DOHH2 (cell line): ENCODE measurements at regions not wholly inside any gene's neighbourhood (a gene's known extent, or its start where the extent isn't known, plus 50 kb on each side); places are given as distances from the start of the nearest gene placed in this dataset.

Source experiments
- H3F3A ChIP-seq: fragments of 200-600 bp; sonication (generic), shearing (Covaris generic); 2 replicates; pipeline ENCODE4 v1.6.0; 2016; ENCODE audit warnings: antibody characterized with exemption, mild to moderate bottlenecking; ENCODE audit not compliant: control insufficient read depth, insufficient read depth
- H3K27ac ChIP-seq: fragments of 200-600 bp; sonication (generic); 2 replicates; pipeline ENCODE4 v1.5.1; 2014; ENCODE audit warnings: low read depth, mild to moderate bottlenecking, low read length, moderate library complexity
- H3K27me3 ChIP-seq: fragments of 200-600 bp; sonication (generic); 2 replicates; pipeline ENCODE4 v1.6.1; 2014; ENCODE audit warnings: mild to moderate bottlenecking, low read length, mixed read lengths; ENCODE audit not compliant: control insufficient read depth
- H3K36me3 ChIP-seq: fragments of 200-600 bp; sonication (generic); 2 replicates; pipeline ENCODE4 v1.6.1; 2014; ENCODE audit warnings: mild to moderate bottlenecking, low read length, moderate library complexity, mixed read lengths; ENCODE audit not compliant: control insufficient read depth
- H3K4me1 ChIP-seq: fragments of 200-600 bp; sonication (generic); 2 replicates; pipeline ENCODE4 v1.6.1; 2014; ENCODE audit warnings: mild to moderate bottlenecking, low read length, mixed read lengths; ENCODE audit not compliant: control insufficient read depth
- H3K4me2 ChIP-seq: fragments of 200-600 bp; sonication (generic); 2 replicates; pipeline ENCODE4 v1.6.0; 2014; ENCODE audit warnings: mild to moderate bottlenecking, low read length, moderate library complexity
- H3K4me3 ChIP-seq: fragments of 200-600 bp; sonication (generic); 2 replicates; pipeline ENCODE4 v1.5.1; 2014; ENCODE audit warnings: mild to moderate bottlenecking, low read length, mixed read lengths
- H3K79me2 ChIP-seq: fragments of 200-600 bp; sonication (generic); 2 replicates; pipeline ENCODE4 v1.6.1; 2014; ENCODE audit warnings: mild to moderate bottlenecking, low read length, mixed read lengths; ENCODE audit not compliant: control insufficient read depth
- H3K9me2 ChIP-seq: fragments of 200-600 bp; sonication (generic); replicated peaks from 2 replicates; pipeline ENCODE4 v1.6.1; 2014; ENCODE audit warnings: mild to moderate bottlenecking, low read length, mixed read lengths; ENCODE audit not compliant: control insufficient read depth
- H3K9me3 ChIP-seq: fragments of 200-600 bp; sonication (generic); 2 replicates; pipeline ENCODE4 v1.6.1; 2014; ENCODE audit warnings: antibody characterized with exemption, low read length, mixed read lengths; ENCODE audit not compliant: control insufficient read depth, insufficient read depth
- H4K20me1 ChIP-seq: fragments of 200-600 bp; sonication (generic); 2 replicates; pipeline ENCODE4 v1.6.0; 2014; ENCODE audit warnings: low read depth, mild to moderate bottlenecking, antibody characterized with exemption, low read length, moderate library complexity; ENCODE audit not compliant: control insufficient read depth, insufficient read depth
- CTCF ChIP-seq: fragments of 200-600 bp; sonication (generic); IDR thresholded peaks from one replicate; pipeline ENCODE4 v1.5.1; 2014; ENCODE audit warnings: antibody characterized with exemption, mild to moderate bottlenecking, low read depth, low read length; ENCODE audit not compliant: poor library complexity, severe bottlenecking
- EZH2phosphoT487 ChIP-seq: fragments of 200-600 bp; sonication (generic); IDR thresholded peaks from 2 replicates; pipeline ENCODE4 v1.6.1; 2017; ENCODE audit warnings: borderline replicate concordance, mild to moderate bottlenecking, antibody characterized with exemption, low read length, moderate library complexity, mixed read lengths

DNA sequence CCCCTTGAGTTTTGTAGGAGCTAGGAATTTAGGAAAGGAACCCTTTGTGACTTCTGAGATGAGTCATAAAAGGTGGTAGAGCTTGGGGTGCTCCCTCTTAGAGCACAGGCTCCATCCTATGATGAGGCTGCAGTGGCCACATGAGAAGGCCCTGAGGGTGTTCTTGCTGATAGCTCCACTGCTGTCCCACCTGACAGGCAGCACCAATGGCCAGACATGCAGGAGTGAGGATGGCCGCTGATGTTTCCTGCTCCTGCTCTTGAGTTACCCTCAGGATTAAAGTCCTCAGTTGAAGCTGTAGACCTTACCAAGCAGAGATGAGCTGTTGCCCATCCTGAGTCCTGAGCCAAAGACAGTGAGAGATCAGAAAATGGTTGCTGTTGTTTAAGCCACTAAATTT, 512.1 kb downstream of the CDH26 start:
- TF ChIP-seq CTCF (no peak), EZH2phosphoT487 (no peak)
- Histone ChIP-seq H3K27me3 (no peaks in the 10 kb centered on the region), H4K20me1 (no peaks in the 10 kb centered on the region), H3K4me1 (no peaks in the 10 kb centered on the region), H3K4me2 (no peak overlapping the region), H3K36me3 (no peaks in the 10 kb centered on the region), H3K79me2 (no peaks in the 10 kb centered on the region), H3K9me2 (no peaks in the 10 kb centered on the region), H3K9me3 (no peaks in the 10 kb centered on the region), H3F3A (no peaks in the 10 kb centered on the region), H3K27ac (no peak overlapping the region), H3K4me3 (no peak overlapping the region)

- Histone ChIP-seq H3K36me3 (no peaks in the 10 kb centered on the region), H3K4me3 (no peak overlapping the region), H3F3A (no peaks in the 10 kb centered on the region), H4K20me1 (no peaks in the 10 kb centered on the region), H3K4me1 (no peaks in the 10 kb centered on the region), H3K9me2 (no peaks in the 10 kb centered on the region), H3K27me3 (no peaks in the 10 kb centered on the region), H3K4me2 (no peak overlapping the region), H3K27ac (no peak overlapping the region), H3K9me3 (no peaks in the 10 kb centered on the region), H3K79me2 (no peaks in the 10 kb centered on the region)
- no peak for TF ChIP-seq CTCF
- TF ChIP-seq EZH2phosphoT487: no peak
Measured at GRCh38 chr20:60473211-60473610, 515.0 kb downstream of the CDH26 start.

- Histone ChIP-seq H3K79me2 (no peaks in the 10 kb centered on the region), H3F3A (no peaks in the 10 kb centered on the region), H4K20me1 (no peaks in the 10 kb centered on the region), H3K27ac (no peak overlapping the region), H3K36me3 (no peaks in the 10 kb centered on the region), H3K4me2 (no peak overlapping the region), H3K9me3 (no peaks in the 10 kb centered on the region), H3K27me3 (no peaks in the 10 kb centered on the region), H3K9me2 (no peaks in the 10 kb centered on the region), H3K4me1 (no peaks in the 10 kb centered on the region), H3K4me3 (no peak overlapping the region)
- TF ChIP-seq EZH2phosphoT487 (no peak), CTCF (no peak)
Measured at GRCh38 chr20:60474385-60474910, 516.2 kb downstream of the CDH26 start.

- no peak overlapping the region for H3K27ac ChIP-seq
Measured at GRCh38 chr20:60476045-60476444, 517.8 kb downstream of the CDH26 start.

More at GRCh38 chr20:60476045-60476444, 517.8 kb downstream of the CDH26 start:
- TF ChIP-seq CTCF: no peak
- no peak for TF ChIP-seq EZH2phosphoT487
- H3K4me3 ChIP-seq: no peak overlapping the region
- H3K79me2 ChIP-seq: no peaks in the 10 kb centered on the region
- no peaks in the 10 kb centered on the region for H4K20me1 ChIP-seq
- H3K4me1 ChIP-seq: no peaks in the 10 kb centered on the region
- H3K27me3 ChIP-seq: no peaks in the 10 kb centered on the region
- H3K4me2 ChIP-seq: no peak overlapping the region
- H3F3A ChIP-seq: no peaks in the 10 kb centered on the region
- H3K36me3 ChIP-seq: no peaks in the 10 kb centered on the region
- H3K9me2 ChIP-seq: no peaks in the 10 kb centered on the region
- H3K9me3 ChIP-seq: no peaks in the 10 kb centered on the region
